ENCODE measurements at regions not wholly inside any gene's neighbourhood (a gene's known extent, or its start where the extent isn't known, plus 50 kb on each side); places are given as distances from the start of the nearest gene placed in this dataset.

- TF ChIP-seq, protein P1, sequence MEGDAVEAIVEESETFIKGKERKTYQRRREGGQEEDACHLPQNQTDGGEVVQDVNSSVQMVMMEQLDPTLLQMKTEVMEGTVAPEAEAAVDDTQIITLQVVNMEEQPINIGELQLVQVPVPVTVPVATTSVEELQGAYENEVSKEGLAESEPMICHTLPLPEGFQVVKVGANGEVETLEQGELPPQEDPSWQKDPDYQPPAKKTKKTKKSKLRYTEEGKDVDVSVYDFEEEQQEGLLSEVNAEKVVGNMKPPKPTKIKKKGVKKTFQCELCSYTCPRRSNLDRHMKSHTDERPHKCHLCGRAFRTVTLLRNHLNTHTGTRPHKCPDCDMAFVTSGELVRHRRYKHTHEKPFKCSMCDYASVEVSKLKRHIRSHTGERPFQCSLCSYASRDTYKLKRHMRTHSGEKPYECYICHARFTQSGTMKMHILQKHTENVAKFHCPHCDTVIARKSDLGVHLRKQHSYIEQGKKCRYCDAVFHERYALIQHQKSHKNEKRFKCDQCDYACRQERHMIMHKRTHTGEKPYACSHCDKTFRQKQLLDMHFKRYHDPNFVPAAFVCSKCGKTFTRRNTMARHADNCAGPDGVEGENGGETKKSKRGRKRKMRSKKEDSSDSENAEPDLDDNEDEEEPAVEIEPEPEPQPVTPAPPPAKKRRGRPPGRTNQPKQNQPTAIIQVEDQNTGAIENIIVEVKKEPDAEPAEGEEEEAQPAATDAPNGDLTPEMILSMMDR (conservative IDR thresholded peaks at IDR 0.05; ENCODE audit: low read length): no peak
- no peak for TF ChIP-seq EZH2phosphoT487 (IDR thresholded peaks at IDR 0.05; ENCODE audit: borderline replicate concordance, low read depth, low read length)
Observed at GRCh38 chr1:219330669-219331068, 157.0 kb downstream of the LYPLAL1 start.
